Neuronal stem cell (in vitro differentiated cells): ENCODE measurements at regions not wholly inside any gene's neighbourhood (a gene's known extent, or its start where the extent isn't known, plus 50 kb on each side); places are given as distances from the start of the nearest gene placed in this dataset.

Experiments
- DNase-seq: peaks from one replicate; pipeline ENCODE4 v3.0.0-alpha.2; 2013; ENCODE audit warnings: low spot score
- H2AFZ ChIP-seq: one replicate; pipeline ENCODE4 v1.6.1; 2013; ENCODE audit warnings: mild to moderate bottlenecking, low read length, inconsistent platforms
- H2AK5ac ChIP-seq: 2 replicates; pipeline ENCODE4 v1.6.1; 2013; ENCODE audit warnings: low read depth, mild to moderate bottlenecking, inconsistent platforms, low read length, moderate library complexity, mixed read lengths
- H2BK120ac ChIP-seq: 2 replicates; pipeline ENCODE4 v1.6.1; 2013; ENCODE audit warnings: low read depth, mild to moderate bottlenecking, inconsistent platforms, low read length, moderate library complexity, mixed read lengths
- H2BK12ac ChIP-seq: one replicate; pipeline ENCODE4 v1.6.1; 2013; ENCODE audit warnings: low read length, inconsistent platforms
- H2BK15ac ChIP-seq: 2 replicates; pipeline ENCODE4 v1.6.1; 2013; ENCODE audit warnings: mild to moderate bottlenecking, low read length, inconsistent platforms, mixed read lengths
- H2BK5ac ChIP-seq: one replicate; pipeline ENCODE4 v1.6.1; 2013; ENCODE audit warnings: inconsistent platforms, mild to moderate bottlenecking, low read length, moderate library complexity
- H3K14ac ChIP-seq: one replicate; pipeline ENCODE4 v1.6.1; 2013; ENCODE audit warnings: low read length, inconsistent platforms
- H3K18ac ChIP-seq: 2 replicates; pipeline ENCODE4 v1.6.1; 2013; ENCODE audit warnings: low read length, inconsistent platforms
- H3K23ac ChIP-seq: 2 replicates; pipeline ENCODE4 v1.6.1; 2013; ENCODE audit warnings: low read depth, mild to moderate bottlenecking, mixed read lengths, low read length, inconsistent platforms; ENCODE audit not compliant: poor library complexity
- H3K27ac ChIP-seq: replicated peaks from 3 replicates; pipeline ENCODE4 v1.5.1; 2013; ENCODE audit warnings: low read length, inconsistent platforms
- H3K27me3 ChIP-seq, 3 experiments: 2 replicates each; pipeline ENCODE4 v1.6.1; 2013; ENCODE audit warnings: low read length in 3 of 3, mild to moderate bottlenecking in 2 of 3, inconsistent platforms in 1 of 3, low read depth in 1 of 3, mixed read lengths in 1 of 3, moderate library complexity in 1 of 3; ENCODE audit not compliant: control insufficient read depth in 3 of 3, insufficient read depth in 3 of 3
- H3K36me3 ChIP-seq, 2 donors: replicated peaks in 1 of 2; 2 replicates each; pipeline ENCODE4 v1.6.1; 2013; ENCODE audit warnings: low read length in 2 of 2; ENCODE audit not compliant: control insufficient read depth in 2 of 2, insufficient read depth in 2 of 2
- H3K4ac ChIP-seq: 2 replicates; pipeline ENCODE4 v1.6.1; 2013; ENCODE audit warnings: inconsistent platforms, mild to moderate bottlenecking, low read length, moderate library complexity
- H3K4me1 ChIP-seq, 2 donors: 1 replicate in 1 of 2; 2 replicates in 1 of 2; pipeline ENCODE4 v1.6.1; 2013; ENCODE audit warnings: low read length in 2 of 2, low read depth in 1 of 2; ENCODE audit not compliant: control insufficient read depth in 2 of 2, insufficient read depth in 1 of 2
- H3K4me2 ChIP-seq: one replicate; pipeline ENCODE4 v1.6.1; 2013; ENCODE audit warnings: mild to moderate bottlenecking, low read length, inconsistent platforms; ENCODE audit not compliant: insufficient read depth, poor library complexity, severe bottlenecking
- H3K4me3 ChIP-seq, 2 donors: 2 replicates each; pipeline ENCODE4 v1.5.1; 2013; ENCODE audit warnings: low read length in 2 of 2, mild to moderate bottlenecking in 2 of 2, inconsistent platforms in 1 of 2, moderate library complexity in 1 of 2
- H3K79me1 ChIP-seq: one replicate; pipeline ENCODE4 v1.6.1; 2013; ENCODE audit warnings: low read depth, mild to moderate bottlenecking, inconsistent platforms, low read length, moderate library complexity
- H3K9ac ChIP-seq: one replicate; pipeline ENCODE4 v1.6.1; 2013; ENCODE audit warnings: mild to moderate bottlenecking, low read depth, low read length, inconsistent platforms; ENCODE audit not compliant: poor library complexity
- H3K9me3 ChIP-seq, 2 donors: replicated peaks in 1 of 2; 2 replicates each; pipeline versions ENCODE3 to v1.6.1; 2013; ENCODE audit warnings: low read length in 2 of 2, mild to moderate bottlenecking in 2 of 2, inconsistent platforms in 1 of 2, low read depth in 1 of 2, mixed read lengths in 1 of 2, moderate library complexity in 1 of 2; ENCODE audit not compliant: control insufficient read depth in 2 of 2, insufficient read depth in 1 of 2
- H4K8ac ChIP-seq: one replicate; pipeline ENCODE4 v1.6.1; 2013; ENCODE audit warnings: low read depth, mild to moderate bottlenecking, inconsistent platforms, low read length, moderate library complexity
- H4K91ac ChIP-seq: one replicate; pipeline ENCODE4 v1.6.1; 2013; ENCODE audit warnings: low read length, low read depth, mild to moderate bottlenecking, inconsistent platforms; ENCODE audit not compliant: poor library complexity
- WGBS, 2 donors: extraction: QIAGEN DNeasy Blood & Tissue Kit; methylation state at CpG; one replicate each; pipeline ENCODE4 v1.1.7; 2013; ENCODE audit warnings: missing lambda C conversion rate in 2 of 2, mixed read lengths in 1 of 2; ENCODE audit not compliant: insufficient read length in 2 of 2, insufficient replicate concordance in 1 of 2; ENCODE audit errors: extremely low coverage in 2 of 2; 5-methylcytosine and 5-hydroxymethylcytosine counted together

GRCh38 chr1:69086148-69086547, 481.6 kb upstream of the LRRC7 start:
- H2AK5ac ChIP-seq: no peak overlapping the region
- H4K91ac ChIP-seq: no peak overlapping the region
- H3K27ac ChIP-seq: no peak overlapping the region
- peaks cover 2 to 4% of the 10 kb centered on the region in 2 donors for H3K4me1 ChIP-seq
- no peak overlapping the region for H3K23ac ChIP-seq
- no peak overlapping the region for H2BK12ac ChIP-seq
- no peaks in the 10 kb centered on the region for H3K79me1 ChIP-seq
- H3K4me3 ChIP-seq: no peak overlapping the region
- no peak overlapping the region for H3K14ac ChIP-seq
- no peak overlapping the region for H2BK120ac ChIP-seq
- no peak overlapping the region for H2BK5ac ChIP-seq
- H3K36me3 ChIP-seq: no peaks in the 10 kb centered on the region
- H3K27me3 ChIP-seq: no peaks in the 10 kb centered on the region
- no peak overlapping the region for H4K8ac ChIP-seq
- DNase-seq: no peak
- no peak overlapping the region for H3K4me2 ChIP-seq
- H2AFZ ChIP-seq: no peak overlapping the region
- peaks cover under 1 to 4% of the 10 kb centered on the region in 2 donors for H3K9me3 ChIP-seq
- no peak overlapping the region for H2BK15ac ChIP-seq
- H3K18ac ChIP-seq: no peak overlapping the region
- H3K9ac ChIP-seq: no peak overlapping the region
- H3K4ac ChIP-seq: no peak overlapping the region

- Histone ChIP-seq H3K27me3 (no peaks in the 10 kb centered on the region), H3K18ac (no peak overlapping the region), H2BK12ac (no peak overlapping the region), H2BK15ac (no peak overlapping the region), H3K36me3 (no peaks in the 10 kb centered on the region), H3K9me3 (peaks cover 1 to 7% of the 10 kb centered on the region in 2 donors), H2AK5ac (no peak overlapping the region), H2BK120ac (no peak overlapping the region), H3K23ac (no peak overlapping the region), H3K4me1 (peaks cover 0 to 2% of the 10 kb centered on the region in 2 donors), H3K4me3 (no peak overlapping the region), H2AFZ (no peak overlapping the region), H3K9ac (no peak overlapping the region), H3K27ac (no peak overlapping the region), H2BK5ac (no peak overlapping the region), H3K4me2 (no peak overlapping the region), H3K14ac (no peak overlapping the region), H3K79me1 (no peaks in the 10 kb centered on the region), H3K4ac (no peak overlapping the region), H4K8ac (no peak overlapping the region), H4K91ac (no peak overlapping the region)
- no peak for DNase-seq
- no CpG with 5 or more reads among the region's 1 CpG for WGBS, 2 donors
Measured at GRCh38 chr1:69088571-69088970, 479.2 kb upstream of the LRRC7 start.

- no peaks in the 10 kb centered on the region for H3K27me3 ChIP-seq
- peaks cover 1 to 7% of the 10 kb centered on the region in 2 donors for H3K9me3 ChIP-seq
- H2BK12ac ChIP-seq: no peak overlapping the region
- H3K18ac ChIP-seq: no peak overlapping the region
- no peak overlapping the region for H4K8ac ChIP-seq
- no peak for DNase-seq
- no peak overlapping the region for H2BK5ac ChIP-seq
- no peak overlapping the region for H2BK15ac ChIP-seq
- H3K4me3 ChIP-seq: no peak overlapping the region
- H2AFZ ChIP-seq: no peak overlapping the region
- no peak overlapping the region for H2AK5ac ChIP-seq
- H3K14ac ChIP-seq: no peak overlapping the region
- no peak overlapping the region for H2BK120ac ChIP-seq
- no peaks in the 10 kb centered on the region for H3K36me3 ChIP-seq
- H3K9ac ChIP-seq: no peak overlapping the region
- no peak overlapping the region for H4K91ac ChIP-seq
- no peak overlapping the region for H3K4ac ChIP-seq
- no peak overlapping the region for H3K23ac ChIP-seq
- peaks cover 0 to 2% of the 10 kb centered on the region in 2 donors for H3K4me1 ChIP-seq
- no peak overlapping the region for H3K4me2 ChIP-seq
- H3K79me1 ChIP-seq: no peaks in the 10 kb centered on the region
- no peak overlapping the region for H3K27ac ChIP-seq
Measured at GRCh38 chr1:69090170-69090569, 477.6 kb upstream of the LRRC7 start.

GRCh38 chr1:69090752-69091151, 477.0 kb upstream of the LRRC7 start:
- H2AFZ ChIP-seq: no peak overlapping the region
- H4K8ac ChIP-seq: no peak overlapping the region
- peaks cover 1 to 7% of the 10 kb centered on the region in 2 donors for H3K9me3 ChIP-seq
- H4K91ac ChIP-seq: no peak overlapping the region
- DNase-seq: no peak
- H2BK12ac ChIP-seq: no peak overlapping the region
- H3K36me3 ChIP-seq: no peaks in the 10 kb centered on the region
- no peak overlapping the region for H3K4ac ChIP-seq
- H3K27me3 ChIP-seq: no peaks in the 10 kb centered on the region
- H3K4me2 ChIP-seq: no peak overlapping the region
- no peak overlapping the region for H2BK120ac ChIP-seq
- no peak overlapping the region for H3K14ac ChIP-seq
- H3K4me1 ChIP-seq: peaks cover 0 to 2% of the 10 kb centered on the region in 2 donors
- H3K18ac ChIP-seq: no peak overlapping the region
- no peak overlapping the region for H2BK5ac ChIP-seq
- no peaks in the 10 kb centered on the region for H3K79me1 ChIP-seq
- H3K23ac ChIP-seq: no peak overlapping the region
- no CpG with 5 or more reads among the region's 1 CpG for WGBS, 2 donors
- H2BK15ac ChIP-seq: no peak overlapping the region
- H2AK5ac ChIP-seq: no peak overlapping the region
- H3K27ac ChIP-seq: no peak overlapping the region
- H3K9ac ChIP-seq: no peak overlapping the region
- H3K4me3 ChIP-seq: no peak overlapping the region
